CD4-positive, CD25-positive, alpha-beta regulatory T cell (primary cell): ENCODE measurements at regions not wholly inside any gene's neighbourhood (a gene's known extent, or its start where the extent isn't known, plus 50 kb on each side); places are given as distances from the start of the nearest gene placed in this dataset.

Source experiments
- ATAC-seq, 2 donors: fragments of 150-1000 bp; cut with Tn5 transposase; one replicate each; pipeline ENCODE4 v1.10.0; 2021; ENCODE audit warnings: low read depth in 2 of 2, moderate number of reproducible peaks in 2 of 2, moderate library complexity in 1 of 2
- DNase-seq, 3 donors: peaks; one replicate each; pipeline versions ENCODE4 v3.0.0 to v3.0.0-alpha.2; 2012 to 2022; ENCODE audit warnings: mixed read lengths in 1 of 3
- H3K27ac ChIP-seq: one replicate; pipeline ENCODE4 v1.7.0; 2013; ENCODE audit warnings: mild to moderate bottlenecking, low read length; ENCODE audit not compliant: insufficient read depth, poor library complexity, severe bottlenecking
- H3K27me3 ChIP-seq: one replicate; pipeline ENCODE4 v1.7.0; 2013; ENCODE audit warnings: low read length; ENCODE audit not compliant: control insufficient read depth, insufficient read depth
- H3K36me3 ChIP-seq: one replicate; pipeline ENCODE4 v1.7.0; 2013; ENCODE audit warnings: mild to moderate bottlenecking, low read length, moderate library complexity; ENCODE audit not compliant: control insufficient read depth, insufficient read depth
- H3K4me1 ChIP-seq: 2 replicates; pipeline ENCODE4 v1.7.0; 2013; ENCODE audit warnings: mild to moderate bottlenecking, low read length; ENCODE audit not compliant: insufficient read depth, control insufficient read depth, poor library complexity, severe bottlenecking
- H3K4me3 ChIP-seq: one replicate; pipeline ENCODE4 v1.7.0; 2013; ENCODE audit warnings: low read depth, mild to moderate bottlenecking, low read length, moderate library complexity
- H3K9me3 ChIP-seq, 2 experiments: 1 replicate in 1 of 2; 2 replicates in 1 of 2; pipeline ENCODE4 v1.7.0; 2013; ENCODE audit warnings: low read length in 2 of 2, mild to moderate bottlenecking in 1 of 2, moderate library complexity in 1 of 2; ENCODE audit not compliant: control insufficient read depth in 2 of 2
- H3K27ac Mint-ChIP-seq, 3 donors: one replicate each; pipeline ENCODE4 v1.8.0; 2020 to 2022; ENCODE audit warnings: mild to moderate bottlenecking in 3 of 3, mixed read lengths in 3 of 3, moderate library complexity in 2 of 3
- H3K27me3 Mint-ChIP-seq: one replicate; pipeline ENCODE4 v1.8.0; 2022; ENCODE audit warnings: mild to moderate bottlenecking, mixed read lengths
- H3K36me3 Mint-ChIP-seq: one replicate; pipeline ENCODE4 v1.8.0; 2020; ENCODE audit warnings: mixed read lengths
- H3K4me1 Mint-ChIP-seq, 4 donors: one replicate each; pipeline ENCODE4 v1.8.0; 2020 to 2022; ENCODE audit warnings: mixed read lengths in 4 of 4, mild to moderate bottlenecking in 1 of 4
- H3K4me3 Mint-ChIP-seq, 4 donors: one replicate each; pipeline ENCODE4 v1.8.0; 2020 to 2022; ENCODE audit warnings: mild to moderate bottlenecking in 4 of 4, mixed read lengths in 4 of 4, moderate library complexity in 3 of 4
- H3K9me3 Mint-ChIP-seq, 7 donors: one replicate each; pipeline ENCODE4 v1.8.0; 2020 to 2022; ENCODE audit warnings: mixed read lengths in 7 of 7, mild to moderate bottlenecking in 3 of 7, moderate library complexity in 2 of 7

DNA sequence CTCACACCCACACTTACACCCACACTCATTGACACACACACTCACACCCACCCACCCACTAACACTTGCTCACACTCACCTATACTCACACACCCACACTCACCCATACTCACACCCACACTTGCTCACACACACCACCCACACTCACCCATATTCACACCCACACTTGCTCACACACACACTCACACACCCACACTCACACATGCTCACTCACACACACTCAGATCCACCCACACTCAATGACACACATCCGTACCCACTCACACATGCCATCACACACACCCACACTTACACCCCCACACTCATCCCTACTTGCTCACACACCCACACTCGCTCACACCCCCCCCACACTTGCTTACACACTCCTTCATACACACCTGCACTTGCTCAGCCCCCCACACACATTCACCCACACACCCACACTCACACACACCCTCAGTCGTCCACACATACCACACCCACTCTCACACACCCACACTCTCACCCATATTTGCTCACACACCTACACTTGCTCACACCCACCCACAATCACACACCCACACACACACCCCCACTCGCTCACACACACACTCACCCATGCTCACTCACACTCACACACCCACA lies 321.1 kb upstream of the N4BP1 start:
- Histone ChIP-seq H3K27ac (no peak overlapping the region), H3K4me3 (no peak overlapping the region), H3K4me1 (no peaks in the 10 kb centered on the region), H3K27me3 (no peaks in the 10 kb centered on the region), H3K36me3 (no peaks in the 10 kb centered on the region), H3K9me3 (no peaks in the 10 kb centered on the region)
- Mint-ChIP-seq H3K4me3 (no peak overlapping the region), H3K27ac (no peak overlapping the region), H3K9me3 (peaks cover 0 to 10% (median 3%) of the 10 kb centered on the region in 7 donors), H3K4me1 (no peaks in the 10 kb centered on the region), H3K27me3 (no peaks in the 10 kb centered on the region), H3K36me3 (no peaks in the 10 kb centered on the region)
- no peak for ATAC-seq
- DNase-seq, result no peak

DNA sequence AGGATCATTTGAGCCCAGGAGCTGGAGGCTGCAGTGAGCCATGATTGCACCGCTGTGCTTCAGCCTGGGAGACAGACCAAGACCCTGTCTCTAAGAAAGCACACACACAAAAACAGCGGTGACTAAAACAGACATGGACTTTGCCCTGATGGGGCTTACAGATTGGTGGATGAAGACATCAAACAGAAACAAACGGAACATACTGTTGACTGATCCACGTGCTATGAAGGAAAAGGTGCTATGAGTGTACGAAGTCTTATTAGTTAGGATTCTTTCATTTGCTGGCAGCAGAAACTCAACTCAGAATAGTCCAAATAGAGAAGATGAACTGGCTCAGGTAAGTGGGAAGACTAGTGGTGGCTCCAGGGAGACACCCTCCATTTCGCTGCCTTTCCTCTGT lies 309.8 kb upstream of the N4BP1 start:
- Mint-ChIP-seq H3K36me3 (no peaks in the 10 kb centered on the region), H3K4me1 (no peaks in the 10 kb centered on the region), H3K27me3 (peaks cover 5% of the 10 kb centered on the region), H3K27ac (no peak overlapping the region), H3K4me3 (no peak overlapping the region), H3K9me3 (peaks cover 0 to 3% (median 1%) of the 10 kb centered on the region in 7 donors)
- Histone ChIP-seq H3K9me3 (no peaks in the 10 kb centered on the region), H3K36me3 (no peaks in the 10 kb centered on the region), H3K27ac (no peak overlapping the region), H3K4me1 (no peaks in the 10 kb centered on the region), H3K27me3 (no peaks in the 10 kb centered on the region), H3K4me3 (no peak overlapping the region)
- no peak for ATAC-seq
- no peak for DNase-seq

DNA sequence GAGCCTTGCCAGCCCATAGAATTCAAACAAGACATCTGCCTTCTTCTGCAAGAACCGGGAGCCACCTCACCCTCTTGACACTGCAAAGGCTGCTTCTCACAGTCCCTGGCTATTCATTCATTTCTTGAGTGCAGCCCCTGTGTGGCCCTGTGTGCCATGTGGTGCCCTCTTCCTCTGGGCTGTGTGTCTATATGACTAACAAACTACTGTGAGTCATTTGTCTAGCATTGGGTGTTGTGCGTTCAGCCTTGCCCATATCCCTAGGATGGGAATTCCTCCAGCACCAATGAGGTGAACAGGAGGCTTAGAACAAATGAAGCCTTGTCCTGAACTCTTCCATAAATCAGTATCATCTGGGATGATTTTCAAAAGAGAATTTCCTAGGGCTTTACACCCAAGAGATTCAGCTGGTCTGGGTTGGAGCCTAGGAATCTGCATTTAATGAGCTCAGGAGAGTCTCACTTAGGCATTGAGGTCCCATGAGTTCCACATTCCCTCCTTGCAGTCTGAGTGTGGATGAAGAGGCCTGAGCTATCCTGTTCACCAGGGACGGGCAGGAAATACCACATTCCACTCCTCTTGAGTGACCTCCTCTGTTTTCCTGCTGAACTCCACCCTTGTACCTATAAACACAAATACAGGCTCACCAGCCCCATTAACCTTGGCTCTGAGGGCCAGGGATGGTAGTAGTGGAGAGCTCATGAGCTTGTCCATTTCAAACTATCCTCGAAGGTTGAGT lies 308.7 kb upstream of the N4BP1 start:
- no peak overlapping the region for H3K4me3 Mint-ChIP-seq
- no peak overlapping the region for H3K27ac ChIP-seq
- peaks cover 0 to 3% (median 1%) of the 10 kb centered on the region in 7 donors for H3K9me3 Mint-ChIP-seq
- no peaks in the 10 kb centered on the region for H3K4me1 ChIP-seq
- no peaks in the 10 kb centered on the region for H3K9me3 ChIP-seq
- H3K4me1 Mint-ChIP-seq, result no peaks in the 10 kb centered on the region
- no peaks in the 10 kb centered on the region for H3K36me3 Mint-ChIP-seq
- no peak overlapping the region for H3K4me3 ChIP-seq
- ATAC-seq, result no peak
- H3K27me3 ChIP-seq, result no peaks in the 10 kb centered on the region
- peaks cover 5% of the 10 kb centered on the region for H3K27me3 Mint-ChIP-seq
- no peaks in the 10 kb centered on the region for H3K36me3 ChIP-seq
- no peak overlapping the region for H3K27ac Mint-ChIP-seq
- no peak for DNase-seq

DNA sequence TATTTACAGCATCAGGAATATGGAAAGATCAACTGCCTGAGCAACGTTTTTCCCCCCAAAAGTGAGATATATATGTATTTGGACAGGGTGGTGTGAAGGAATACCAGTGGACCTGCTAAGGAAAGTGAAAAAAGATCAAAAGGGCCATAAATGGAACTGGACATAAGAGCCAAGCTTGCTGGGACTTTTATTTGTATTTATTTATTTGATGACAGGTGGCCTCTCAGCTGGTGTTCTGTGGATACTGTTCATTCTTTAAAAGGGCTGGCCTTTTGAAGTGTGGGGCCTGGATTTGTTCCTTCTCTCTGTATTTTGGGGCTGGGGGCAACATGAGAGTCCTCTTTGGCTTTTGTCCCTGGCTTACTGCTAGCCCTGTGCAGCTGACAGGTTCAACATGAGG lies 306.6 kb upstream of the N4BP1 start:
- no peak overlapping the region for H3K27ac Mint-ChIP-seq
- DNase-seq, result no peak
- H3K4me3 Mint-ChIP-seq, result no peak overlapping the region
- no peak overlapping the region for H3K4me3 ChIP-seq
- H3K27me3 ChIP-seq, result no peaks in the 10 kb centered on the region
- H3K27me3 Mint-ChIP-seq, result no peaks in the 10 kb centered on the region
- ATAC-seq, result no peak
- no peaks in the 10 kb centered on the region for H3K36me3 Mint-ChIP-seq
- H3K9me3 Mint-ChIP-seq, result peaks cover 0 to 3% (median 0%) of the 10 kb centered on the region in 7 donors
- no peaks in the 10 kb centered on the region for H3K36me3 ChIP-seq
- H3K4me1 Mint-ChIP-seq, result no peaks in the 10 kb centered on the region
- no peak overlapping the region for H3K27ac ChIP-seq
- no peaks in the 10 kb centered on the region for H3K9me3 ChIP-seq
- H3K4me1 ChIP-seq, result no peaks in the 10 kb centered on the region

GRCh38 chr16:48914070-48914469 lies 304.1 kb upstream of the N4BP1 start:
- no peaks in the 10 kb centered on the region for H3K27me3 Mint-ChIP-seq
- H3K4me3 ChIP-seq, result no peak overlapping the region
- H3K36me3 ChIP-seq, result no peaks in the 10 kb centered on the region
- no peaks in the 10 kb centered on the region for H3K9me3 ChIP-seq
- no peak for DNase-seq
- H3K9me3 Mint-ChIP-seq, result peaks cover 0 to 2% (median 0%) of the 10 kb centered on the region in 7 donors
- ATAC-seq, result no peak
- no peaks in the 10 kb centered on the region for H3K4me1 ChIP-seq
- no peaks in the 10 kb centered on the region for H3K36me3 Mint-ChIP-seq
- H3K4me3 Mint-ChIP-seq, result no peak overlapping the region
- no peak overlapping the region for H3K27ac Mint-ChIP-seq
- no peaks in the 10 kb centered on the region for H3K4me1 Mint-ChIP-seq
- no peak overlapping the region for H3K27ac ChIP-seq
- no peaks in the 10 kb centered on the region for H3K27me3 ChIP-seq

- H3K27ac Mint-ChIP-seq, result no peak overlapping the region
- ATAC-seq (no peak), DNase-seq (no peak)
- no peaks in the 10 kb centered on the region for H3K4me1 Mint-ChIP-seq
- no peak overlapping the region for H3K4me3 Mint-ChIP-seq
- Histone ChIP-seq H3K9me3 (no peaks in the 10 kb centered on the region), H3K36me3 (no peaks in the 10 kb centered on the region), H3K4me3 (no peak overlapping the region), H3K27ac (no peak overlapping the region), H3K4me1 (no peaks in the 10 kb centered on the region), H3K27me3 (no peaks in the 10 kb centered on the region)
- peaks cover 0 to 2% (median 0%) of the 10 kb centered on the region in 7 donors for H3K9me3 Mint-ChIP-seq
- H3K36me3 Mint-ChIP-seq, result no peaks in the 10 kb centered on the region
- no peaks in the 10 kb centered on the region for H3K27me3 Mint-ChIP-seq
Observed at GRCh38 chr16:48913384-48913783, 303.4 kb upstream of the N4BP1 start.

- DNase-seq (no peak), ATAC-seq (no peak)
- Histone ChIP-seq H3K4me1 (no peaks in the 10 kb centered on the region), H3K9me3 (no peaks in the 10 kb centered on the region), H3K36me3 (no peaks in the 10 kb centered on the region), H3K4me3 (no peak overlapping the region), H3K27me3 (no peaks in the 10 kb centered on the region), H3K27ac (no peak overlapping the region)
- Mint-ChIP-seq H3K36me3 (no peaks in the 10 kb centered on the region), H3K27ac (no peak overlapping the region), H3K27me3 (no peaks in the 10 kb centered on the region), H3K9me3 (peaks cover 0 to 2% (median 0%) of the 10 kb centered on the region in 7 donors), H3K4me1 (no peaks in the 10 kb centered on the region), H3K4me3 (no peak overlapping the region)
Observed at GRCh38 chr16:48912360-48912759, 302.4 kb upstream of the N4BP1 start.

GRCh38 chr16:48911700-48912099 lies 301.7 kb upstream of the N4BP1 start:
- H3K4me1 ChIP-seq, result no peaks in the 10 kb centered on the region
- H3K27ac ChIP-seq, result no peak overlapping the region
- Mint-ChIP-seq H3K4me1 (no peaks in the 10 kb centered on the region), H3K9me3 (peaks cover 0 to 2% (median 0%) of the 10 kb centered on the region in 7 donors), H3K4me3 (no peak overlapping the region), H3K27ac (no peak overlapping the region), H3K36me3 (no peaks in the 10 kb centered on the region), H3K27me3 (no peaks in the 10 kb centered on the region)
- DNase-seq, result no peak
- H3K36me3 ChIP-seq, result no peaks in the 10 kb centered on the region
- no peaks in the 10 kb centered on the region for H3K9me3 ChIP-seq
- ATAC-seq, result no peak
- no peaks in the 10 kb centered on the region for H3K27me3 ChIP-seq
- no peak overlapping the region for H3K4me3 ChIP-seq
